GM18861 (cell line): ENCODE measurements at regions not wholly inside any gene's neighbourhood (a gene's known extent, or its start where the extent isn't known, plus 50 kb on each side); places are given as distances from the start of the nearest gene placed in this dataset.

ENCODE experiments used
- ATAC-seq: cut with Tn5 transposase; IDR thresholded peaks from one replicate; pipeline ENCODE4 v1.9.1; 2021; ENCODE audit not compliant: unreplicated experiment

GRCh38 chr11:8740129-8740528 is 57.5 kb downstream of the RPL27A start:
- ATAC-seq, result no peak

DNA sequence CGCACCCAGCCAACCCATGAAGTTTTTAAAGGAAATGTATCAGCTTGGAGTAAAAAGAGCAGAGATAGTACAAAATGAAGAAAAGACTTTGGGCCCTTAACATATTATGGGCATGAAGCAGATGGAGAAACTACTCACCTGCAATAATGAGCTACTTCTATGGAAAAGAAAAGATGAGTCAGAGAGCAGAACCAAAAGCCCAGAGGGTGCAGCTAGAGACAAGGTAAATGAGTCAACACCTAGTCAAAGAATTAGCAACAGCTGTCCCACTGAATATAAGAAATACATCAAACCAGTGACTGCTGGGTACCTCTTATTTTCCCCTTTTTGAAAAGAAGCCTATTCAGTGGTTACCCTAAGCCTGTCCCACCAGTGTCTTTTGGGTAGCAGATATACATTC is 61.8 kb downstream of the RPL27A start:
- no peak for ATAC-seq

DNA sequence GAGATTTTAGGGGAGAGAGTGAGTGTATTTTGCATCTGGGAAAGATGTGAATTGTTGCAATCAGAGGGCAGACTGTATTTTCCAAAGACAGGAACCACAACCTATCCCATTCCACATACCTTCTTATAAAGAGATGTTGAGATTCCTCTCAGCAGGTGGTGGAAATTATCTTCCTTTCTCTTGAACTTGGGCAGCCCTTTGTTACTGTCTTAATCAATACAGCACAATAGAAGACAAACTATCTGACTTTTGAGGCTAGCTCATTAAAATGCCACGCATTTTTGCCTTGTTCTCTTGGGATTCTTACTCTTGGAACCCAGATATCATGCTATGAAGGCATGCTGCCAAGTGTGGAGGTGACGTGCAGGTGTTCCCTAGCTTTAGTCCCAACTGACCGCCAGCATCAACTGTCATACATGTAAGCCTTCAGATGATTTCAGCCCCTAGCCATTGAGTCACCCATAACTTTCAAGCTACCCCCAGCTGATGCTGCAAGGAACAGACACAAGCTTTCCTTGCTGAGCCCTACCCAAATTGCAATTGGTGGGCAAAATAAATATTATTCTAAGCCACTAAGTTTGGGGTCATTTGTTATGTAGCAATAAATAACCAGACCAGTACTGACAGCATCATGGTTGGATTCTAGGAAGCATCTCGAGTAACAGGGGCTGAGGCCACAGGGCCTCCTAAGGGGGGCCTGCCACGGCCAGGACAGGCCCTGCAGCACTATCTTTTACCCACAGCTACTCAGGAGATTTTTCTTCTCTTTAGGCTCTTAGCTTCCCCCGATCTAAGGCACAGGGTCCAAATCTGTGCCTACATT is 63.0 kb downstream of the RPL27A start:
- no peak for ATAC-seq

DNA sequence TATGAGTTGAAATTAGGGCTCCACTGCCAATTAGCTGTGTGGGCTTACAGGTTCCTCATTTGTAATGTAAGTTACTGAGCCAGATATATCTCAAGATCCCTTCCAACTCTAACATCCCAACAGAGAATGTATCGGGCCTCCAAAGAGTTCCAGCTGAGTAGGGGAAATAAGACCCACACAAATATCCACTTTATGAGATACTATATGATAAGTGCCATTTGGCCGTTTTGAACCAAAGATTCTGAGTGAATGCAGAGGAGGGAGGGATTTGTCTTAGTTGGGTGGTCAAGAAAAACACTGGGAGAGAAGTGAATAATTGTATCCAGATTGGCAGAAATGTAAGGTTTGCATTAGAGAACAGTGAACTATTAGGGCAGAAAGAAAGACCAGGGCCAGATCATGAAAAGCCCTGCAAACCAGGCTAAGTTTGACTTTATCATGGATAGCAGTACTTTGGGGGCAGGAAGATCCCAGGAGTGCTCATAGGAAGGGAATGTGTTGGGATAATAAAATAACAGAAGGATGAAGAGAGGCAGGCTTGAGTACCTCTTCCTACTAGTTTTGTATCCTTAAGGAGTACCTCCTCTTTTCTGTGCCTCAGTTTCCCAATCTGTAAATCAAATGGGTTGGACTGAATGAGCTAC is 63.9 kb downstream of the RPL27A start:
- no peak for ATAC-seq

DNA sequence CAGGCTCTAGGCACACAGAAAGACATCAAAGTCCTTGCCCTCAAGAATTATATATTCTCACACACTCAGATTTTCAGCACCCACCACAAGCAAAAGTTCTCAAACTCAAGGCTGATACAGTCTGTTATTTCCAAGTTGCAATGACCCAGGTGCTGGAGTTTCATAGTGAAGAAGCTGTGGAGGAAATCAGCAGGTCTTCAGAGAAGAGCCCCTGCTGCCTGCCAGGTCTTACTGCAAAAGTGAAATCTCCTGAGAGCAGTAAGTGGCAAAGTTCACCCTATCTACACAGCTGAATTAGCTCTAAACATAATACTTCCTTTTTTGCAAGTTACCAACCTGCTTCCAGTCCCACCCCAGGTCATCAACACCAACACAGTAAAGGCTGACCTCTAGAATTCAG is 64.6 kb downstream of the RPL27A start:
- ATAC-seq, result no peak

- ATAC-seq, result no peak
Observed at GRCh38 chr11:8748317-8748716, 65.7 kb downstream of the RPL27A start.

DNA sequence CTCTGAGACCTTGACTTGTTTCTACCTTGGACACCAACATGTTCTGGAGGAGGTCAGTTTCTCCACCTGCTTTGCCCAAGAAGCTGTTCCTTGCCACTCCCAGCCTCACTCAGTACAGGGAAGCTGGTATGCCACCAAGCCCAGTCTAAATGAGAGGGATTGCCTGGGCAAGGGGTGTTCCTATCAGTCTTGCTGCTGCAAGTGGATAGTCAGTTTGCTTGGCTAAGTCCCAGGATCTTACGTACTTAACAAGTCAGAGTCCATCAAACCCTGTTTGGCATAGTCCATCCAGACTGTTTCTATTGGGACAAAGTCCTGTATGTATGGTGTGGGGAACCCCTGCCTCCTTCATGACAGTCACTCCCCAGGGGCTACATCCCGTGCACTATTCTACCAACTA is 66.6 kb downstream of the RPL27A start:
- ATAC-seq, result no peak

GRCh38 chr11:8754241-8754640 is 71.6 kb downstream of the RPL27A start:
- ATAC-seq, result no peak

DNA sequence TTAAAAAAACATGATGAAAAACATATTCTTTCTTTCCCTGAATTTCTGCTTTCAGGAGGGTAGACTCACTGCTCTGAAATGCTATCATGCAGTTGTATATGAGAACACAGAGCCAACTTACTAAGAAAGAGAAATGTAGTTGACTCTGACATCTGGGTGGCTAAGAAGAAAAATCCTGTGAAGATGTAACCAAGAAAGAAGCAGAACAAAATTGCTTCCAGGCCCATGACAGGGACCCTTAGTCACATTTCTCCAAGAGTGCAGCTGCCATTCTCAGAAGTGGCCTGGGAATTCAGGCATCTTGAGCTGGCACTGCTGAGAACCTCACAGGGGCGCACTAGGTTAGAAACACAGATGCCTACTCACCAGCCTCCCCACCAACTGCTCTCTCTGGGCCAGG is 73.6 kb downstream of the RPL27A start:
- no peak for ATAC-seq

- no peak for ATAC-seq
Observed at GRCh38 chr11:8757047-8757446, 74.5 kb downstream of the RPL27A start.

DNA sequence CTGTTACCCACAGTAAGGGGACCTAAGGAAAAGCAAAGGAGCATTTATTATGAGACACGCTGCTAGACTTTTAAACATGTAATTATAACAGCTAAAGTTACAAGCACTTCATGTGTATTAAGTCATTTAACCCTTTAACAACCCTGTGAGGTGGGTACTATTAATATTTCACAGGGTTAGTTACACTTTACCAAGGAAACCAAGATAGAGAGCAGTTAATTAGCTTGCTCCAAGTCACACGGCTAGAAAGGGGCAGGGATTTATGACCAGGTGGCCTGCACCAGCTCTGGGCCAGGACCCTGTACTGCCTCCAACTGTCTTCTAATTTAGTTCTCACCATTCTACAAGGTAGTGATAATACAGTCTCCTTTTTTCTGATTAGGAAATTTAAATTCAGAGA is 74.9 kb downstream of the RPL27A start:
- ATAC-seq, result no peak

DNA sequence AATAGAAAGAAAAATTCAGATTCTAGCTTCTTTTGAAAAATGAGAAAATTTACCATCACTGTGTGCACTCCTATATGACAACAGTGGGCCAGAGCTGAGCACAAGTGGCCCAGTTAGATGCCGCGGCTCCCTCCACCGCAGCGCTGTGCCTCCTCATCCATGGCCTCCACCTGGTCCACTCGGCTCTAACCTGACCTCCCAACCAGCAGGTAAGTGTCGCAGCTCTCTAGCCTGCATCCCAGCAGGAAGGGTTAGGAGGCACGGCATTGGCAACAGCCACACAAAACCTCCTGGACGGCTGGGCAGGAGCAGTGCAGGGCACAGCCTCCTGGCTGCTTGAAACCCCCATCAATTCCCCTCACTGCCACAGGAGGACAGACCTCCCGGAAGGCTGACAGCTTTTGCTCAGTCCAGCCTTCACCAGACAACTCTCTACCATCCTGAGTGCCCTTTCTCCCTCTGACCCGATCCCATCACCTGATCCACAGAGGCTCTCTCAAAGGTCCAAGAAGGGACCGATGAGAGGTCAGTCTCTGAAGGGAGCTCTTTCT is 76.1 kb downstream of the RPL27A start:
- no peak for ATAC-seq

GRCh38 chr11:8759634-8760033 is 77.0 kb downstream of the RPL27A start:
- no peak for ATAC-seq

DNA sequence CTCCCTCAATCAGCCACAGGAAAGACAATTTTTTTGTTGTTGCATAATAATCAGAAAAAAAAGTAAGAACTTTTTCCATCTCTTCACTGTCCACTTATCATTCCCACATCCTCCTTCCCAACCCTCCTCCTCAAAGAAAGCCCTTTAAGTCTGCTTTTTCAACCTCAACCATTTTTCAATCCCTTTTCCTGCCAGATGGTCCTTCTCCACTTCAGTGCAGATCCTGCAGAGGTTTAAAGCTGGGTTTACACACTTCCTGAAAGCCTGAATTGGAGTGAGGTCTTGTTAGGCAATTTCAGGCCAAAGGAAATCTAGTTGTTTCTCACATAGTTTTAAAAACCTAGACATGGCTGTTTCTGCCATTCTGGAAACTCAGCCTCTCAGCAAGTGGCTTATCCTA is 78.3 kb downstream of the RPL27A start:
- no peak for ATAC-seq

GRCh38 chr11:8763070-8763685 is 80.6 kb downstream of the RPL27A start:
- no peak for ATAC-seq

GRCh38 chr11:8765294-8765693 is 82.7 kb downstream of the RPL27A start:
- no peak for ATAC-seq

DNA sequence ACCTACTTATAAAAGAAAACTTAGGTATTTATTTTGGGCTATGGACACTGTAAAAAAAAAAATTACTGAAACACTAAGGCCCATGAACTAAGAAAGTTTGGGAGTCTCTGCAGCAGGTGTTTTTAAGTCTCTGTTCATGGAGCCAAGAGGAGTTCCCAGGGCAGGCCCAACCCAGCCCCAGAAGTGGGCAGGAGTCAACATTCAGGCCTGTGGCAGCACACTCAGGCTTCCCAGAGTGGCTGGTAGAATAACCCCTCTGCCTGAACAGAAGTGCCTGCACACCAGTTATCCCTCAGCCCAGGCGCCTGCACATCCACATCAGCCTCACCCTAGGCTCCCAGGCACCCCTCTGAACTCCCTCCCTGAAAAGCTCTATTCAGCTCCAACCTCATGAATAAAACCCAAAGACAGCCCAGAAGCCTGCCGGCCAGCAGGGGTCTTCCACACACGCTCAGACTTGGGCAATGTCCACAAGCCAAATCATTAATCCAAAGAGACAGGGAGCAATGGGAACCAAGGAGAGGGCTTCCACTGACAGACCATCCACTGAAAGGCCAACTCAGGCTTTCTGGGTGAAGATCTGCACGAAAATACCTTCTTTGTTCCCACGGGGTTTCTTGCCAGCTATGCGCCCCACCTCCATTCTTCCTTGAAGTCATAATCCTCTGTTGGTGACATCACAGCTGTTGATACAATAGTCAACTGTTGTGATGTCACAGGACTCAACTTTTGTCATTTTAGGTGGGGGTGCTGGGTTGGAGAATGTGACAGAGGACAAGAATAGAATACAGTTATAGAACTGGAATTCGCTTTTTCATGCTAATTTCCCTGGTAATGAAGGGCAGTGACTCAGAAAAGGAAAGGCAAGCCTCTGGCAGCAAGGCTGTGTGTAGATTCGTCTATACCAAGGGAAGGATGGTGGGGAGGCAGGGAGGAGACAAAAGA is 83.7 kb downstream of the RPL27A start:
- ATAC-seq, result no peak

DNA sequence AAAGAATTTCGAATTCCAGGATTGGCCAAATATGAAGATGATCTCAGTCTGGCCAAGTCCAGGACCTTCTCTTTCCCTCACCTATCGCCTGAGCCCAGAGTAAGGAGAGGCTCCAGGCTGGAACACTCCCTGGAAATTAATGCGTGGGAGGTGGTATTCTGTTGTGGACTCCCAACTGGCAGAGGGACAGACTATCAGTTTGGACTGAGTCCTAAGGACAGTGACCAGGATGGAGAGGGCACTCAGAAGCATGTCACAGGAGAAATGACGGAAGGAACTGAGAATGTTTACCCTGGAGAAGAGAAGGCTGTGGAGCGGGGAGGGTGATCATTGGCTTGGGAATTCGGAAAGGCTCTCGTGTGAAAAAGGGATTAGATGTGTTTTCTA is 84.4 kb downstream of the RPL27A start:
- no peak for ATAC-seq

DNA sequence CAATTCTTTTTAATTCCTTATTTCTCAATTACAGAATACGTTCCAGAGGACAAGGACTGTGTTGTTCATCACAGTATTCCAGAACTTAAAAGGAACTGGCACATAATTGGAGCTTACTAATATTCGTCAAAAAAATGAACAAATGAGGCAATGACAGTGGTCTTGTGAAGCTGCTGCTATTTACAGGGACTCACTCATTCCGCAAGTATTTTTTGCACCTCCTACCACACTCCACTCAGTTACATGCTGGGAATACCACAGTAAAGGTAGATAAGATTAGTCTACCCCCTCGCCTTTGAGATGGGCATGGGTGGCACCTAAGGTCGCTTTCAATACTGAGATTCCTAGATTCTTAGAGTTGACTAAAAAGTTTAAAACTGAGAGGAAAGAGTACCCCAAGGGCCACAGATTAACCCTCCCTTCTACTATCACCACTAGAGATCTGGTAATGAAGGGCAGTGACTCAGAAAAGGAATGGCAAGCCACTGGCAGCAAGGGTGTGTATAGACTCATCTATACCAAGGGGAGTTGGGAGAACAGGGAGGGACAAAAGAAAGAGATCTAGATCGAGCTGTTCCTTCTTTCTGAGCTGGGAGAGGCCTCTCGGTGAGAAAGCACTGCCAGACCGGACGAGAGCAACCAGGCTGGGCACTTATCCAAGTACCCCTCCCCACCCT is 85.0 kb downstream of the RPL27A start:
- ATAC-seq, result no peak

DNA sequence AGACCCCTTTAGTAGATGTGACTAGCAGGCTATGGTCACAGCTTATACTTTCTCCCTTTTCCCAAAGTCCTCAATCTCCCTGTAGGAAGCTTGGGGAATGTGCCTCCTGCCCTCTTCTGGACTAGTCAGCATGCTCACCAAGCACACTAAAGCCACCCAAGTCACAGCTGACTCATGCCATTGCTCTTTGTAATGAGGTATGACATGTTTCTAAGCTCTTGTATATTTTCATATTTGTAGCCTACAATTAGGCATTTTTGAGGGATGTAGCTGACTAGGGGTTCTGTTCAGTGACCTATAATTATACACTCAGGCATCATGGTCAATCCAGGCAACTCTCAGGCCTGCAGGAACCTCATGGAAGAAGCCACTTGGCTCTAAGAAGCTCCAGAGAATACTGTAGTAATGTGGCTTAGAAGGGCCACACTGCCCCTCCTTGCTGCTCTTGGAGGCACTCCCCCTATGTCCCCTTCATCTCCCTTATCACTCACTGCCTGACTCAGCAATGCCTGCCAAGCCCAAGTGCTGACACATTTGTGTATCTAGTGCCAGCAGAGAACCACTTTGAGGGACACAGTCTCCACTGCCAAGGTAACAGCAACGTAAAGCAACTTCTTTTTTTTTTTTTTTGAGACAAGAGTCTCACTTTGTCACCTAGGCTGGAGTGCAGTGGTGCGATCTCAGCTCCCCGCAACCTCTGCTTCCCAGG is 86.2 kb downstream of the RPL27A start:
- ATAC-seq, result no peak
